HG02943 (cell line): ENCODE measurements at regions not wholly inside any gene's neighbourhood (a gene's known extent, or its start where the extent isn't known, plus 50 kb on each side); places are given as distances from the start of the nearest gene placed in this dataset.
"Not testable (repeated sequence)": the region's sequence is repeated elsewhere in the genome, so short reads cannot be mapped to it uniquely, and the experiment has no call there.

Source experiments
- ATAC-seq: cut with Tn5 transposase; IDR thresholded peaks from one replicate; pipeline ENCODE4 v1.9.1; 2021; ENCODE audit warnings: mild to moderate bottlenecking, low read depth, moderate library complexity; ENCODE audit not compliant: unreplicated experiment

GRCh38 chr10:81704596-81704995 lies 170.4 kb upstream of the NRG3 start:
- ATAC-seq: no peak

DNA sequence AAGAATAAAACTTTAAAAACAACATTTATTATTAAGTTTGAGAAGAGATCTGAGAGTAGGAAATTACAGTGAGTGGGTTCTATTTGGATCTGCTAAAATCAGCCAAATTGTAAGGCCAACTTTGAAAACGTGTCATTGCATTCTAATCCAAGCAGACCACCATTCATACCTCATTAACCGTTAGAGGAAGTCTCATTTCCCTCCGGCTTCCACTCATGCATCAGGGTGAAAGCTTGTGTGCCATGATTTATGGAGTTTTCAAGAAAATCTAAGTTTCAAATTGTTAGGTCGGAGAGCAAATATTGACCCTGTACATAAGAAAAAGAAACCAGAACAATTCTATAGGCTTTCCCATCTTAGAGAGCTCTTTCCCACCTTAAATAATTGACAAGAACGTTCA lies 166.6 kb upstream of the NRG3 start:
- ATAC-seq: no peak

- no peak for ATAC-seq
These were observed 166.1 kb upstream of the NRG3 start for GRCh38 chr10:81708929-81709328.

DNA sequence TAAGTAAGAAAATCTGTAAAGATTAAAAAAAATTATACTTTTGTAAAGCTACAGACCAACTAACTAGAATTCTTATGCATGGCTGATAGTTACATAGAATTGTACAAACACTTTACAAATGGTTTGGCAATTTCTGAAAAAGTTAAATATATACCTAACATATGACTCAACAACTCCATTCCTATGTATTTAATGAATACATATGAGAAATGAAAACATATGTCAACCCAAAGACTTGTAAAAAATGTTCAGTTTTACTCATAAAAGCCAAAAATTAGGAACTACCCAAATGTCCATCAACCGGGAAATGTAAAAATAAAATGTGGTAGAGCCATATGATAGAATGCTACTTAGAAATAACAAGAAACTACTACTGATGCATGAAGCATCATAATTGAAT lies 152.6 kb upstream of the NRG3 start:
- no peak for ATAC-seq

DNA sequence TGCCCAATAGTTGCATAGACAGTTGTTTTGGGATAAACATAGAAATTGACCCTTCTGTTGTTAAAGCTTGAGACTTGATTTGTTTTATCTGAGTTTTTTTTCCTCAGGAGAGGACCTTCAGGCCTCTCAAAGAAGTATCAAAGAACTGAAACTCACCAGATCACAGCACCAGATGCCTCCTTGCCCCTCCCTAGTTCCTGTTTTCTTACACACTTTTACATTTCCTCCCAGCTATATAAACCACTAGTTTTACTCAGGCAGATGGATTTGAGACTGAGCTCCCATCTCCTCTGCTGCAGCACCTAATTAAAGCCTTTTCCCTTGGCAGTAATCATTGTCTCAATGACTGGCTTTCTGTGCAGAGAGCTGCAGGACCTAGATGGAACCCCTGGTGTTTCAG lies 150.6 kb upstream of the NRG3 start:
- ATAC-seq: no peak

- ATAC-seq: no peak
These were observed 149.1 kb upstream of the NRG3 start for GRCh38 chr10:81725851-81726250.

- no peak for ATAC-seq
These were observed 146.3 kb upstream of the NRG3 start for GRCh38 chr10:81728692-81729091.

GRCh38 chr10:81730891-81731290 lies 144.1 kb upstream of the NRG3 start:
- no peak for ATAC-seq

GRCh38 chr10:81733542-81733941 lies 141.5 kb upstream of the NRG3 start:
- ATAC-seq: no peak

GRCh38 chr10:81735167-81735566 lies 139.8 kb upstream of the NRG3 start:
- ATAC-seq: not testable (repeated sequence)

DNA sequence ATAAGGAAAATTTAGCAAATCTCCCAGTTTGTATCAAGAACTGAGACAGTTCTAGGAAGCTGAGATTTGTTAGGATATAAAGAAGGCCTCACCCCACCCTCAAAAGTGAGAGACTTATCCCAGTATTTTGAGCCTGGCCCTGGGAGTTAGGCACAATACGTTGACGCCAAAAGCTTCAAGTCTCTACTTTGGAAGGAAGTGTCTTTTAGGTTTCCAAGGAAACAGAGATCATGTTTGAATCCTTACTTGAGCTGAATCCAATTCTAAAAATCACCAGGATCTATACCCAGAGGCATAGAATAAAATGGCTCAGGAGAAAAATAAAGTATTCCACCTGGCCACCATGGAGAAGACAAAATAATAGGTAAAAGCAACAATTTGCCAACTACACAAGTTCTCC lies 115.9 kb upstream of the NRG3 start:
- ATAC-seq: no peak

GRCh38 chr10:81784111-81784597 lies 90.8 kb upstream of the NRG3 start:
- ATAC-seq: no peak

DNA sequence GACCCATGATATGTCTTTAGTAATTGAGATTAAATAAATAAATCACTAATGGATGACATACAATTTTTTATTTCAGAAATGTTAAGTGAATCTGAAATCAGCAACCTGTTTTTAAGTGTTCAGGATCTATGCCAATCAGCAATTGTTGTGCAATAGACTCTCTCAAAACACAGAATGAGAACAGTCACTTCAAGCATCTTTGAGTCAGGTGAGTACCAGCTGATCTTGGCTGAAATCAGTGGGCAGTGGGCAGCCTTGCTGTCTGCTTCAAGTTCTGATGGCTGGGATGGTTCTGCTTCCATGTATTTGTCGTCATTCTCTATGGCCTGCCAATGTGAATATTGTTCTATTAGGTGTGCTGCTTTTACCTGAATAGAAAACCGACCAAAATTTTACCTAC lies 82.3 kb upstream of the NRG3 start:
- ATAC-seq: no peak

DNA sequence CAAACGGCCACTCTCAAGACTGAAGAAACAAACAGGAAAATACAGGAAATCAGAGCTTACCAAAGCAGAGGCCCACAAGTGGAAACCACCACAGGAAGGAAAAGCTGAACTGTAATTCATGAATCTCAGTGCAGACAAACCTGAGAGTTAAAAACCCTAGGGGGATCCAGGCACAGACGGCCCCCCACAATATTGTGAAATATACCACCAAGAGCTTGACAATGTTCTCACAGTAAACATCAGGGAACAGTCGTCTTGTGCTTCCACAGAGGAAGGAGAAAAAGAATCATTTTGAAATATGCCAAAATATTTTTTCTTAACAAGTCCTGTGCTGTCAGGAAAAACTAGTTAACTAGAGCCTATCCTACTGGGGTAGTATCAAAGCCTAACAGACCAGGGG lies 68.2 kb upstream of the NRG3 start:
- ATAC-seq: no peak

DNA sequence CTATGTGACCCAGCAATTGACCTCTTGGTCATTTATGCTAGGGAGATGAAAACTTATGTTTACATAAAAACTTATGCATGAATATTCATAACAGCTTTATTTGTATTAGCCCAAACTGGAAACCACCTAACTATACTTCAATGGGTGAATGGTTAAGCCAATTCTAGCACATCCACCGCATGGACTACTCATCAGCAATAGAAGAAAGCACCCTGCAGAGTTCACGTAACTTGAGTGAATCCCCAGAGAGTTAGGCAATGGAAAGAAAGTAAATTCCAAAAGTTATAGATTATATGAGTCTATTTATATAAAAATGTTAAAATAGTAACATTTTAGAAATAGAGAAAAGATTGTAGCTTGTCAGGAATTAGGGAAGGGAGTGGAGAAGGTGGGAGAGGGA lies 60.2 kb upstream of the NRG3 start:
- no peak for ATAC-seq

DNA sequence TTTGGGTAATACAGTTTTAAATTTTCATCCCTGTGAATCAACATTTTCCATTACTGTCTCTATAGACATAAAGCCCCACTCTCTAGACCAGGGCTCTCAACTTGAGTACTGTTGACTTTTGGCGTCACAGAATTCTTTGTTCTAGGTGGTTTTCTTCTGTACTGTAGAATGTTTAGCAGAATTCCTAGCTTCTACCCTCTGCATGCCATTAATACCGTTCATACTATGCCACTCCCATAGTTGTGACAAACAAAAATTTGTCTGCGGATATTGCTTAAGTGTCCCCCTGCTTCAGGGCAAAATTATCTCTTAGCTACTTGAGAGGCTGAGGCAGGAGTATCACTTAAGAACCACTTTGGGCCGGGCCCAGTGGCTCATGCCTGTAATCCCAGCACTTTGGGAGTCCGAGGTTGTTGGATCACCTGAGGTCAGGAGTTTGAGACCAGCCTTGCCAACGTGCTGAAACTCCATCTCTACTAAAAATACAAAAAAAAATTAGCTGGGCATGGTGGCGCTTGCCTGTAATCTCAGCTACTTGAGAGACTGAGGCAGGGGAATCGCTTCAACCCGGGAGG lies 57.3 kb upstream of the NRG3 start:
- no peak for ATAC-seq

DNA sequence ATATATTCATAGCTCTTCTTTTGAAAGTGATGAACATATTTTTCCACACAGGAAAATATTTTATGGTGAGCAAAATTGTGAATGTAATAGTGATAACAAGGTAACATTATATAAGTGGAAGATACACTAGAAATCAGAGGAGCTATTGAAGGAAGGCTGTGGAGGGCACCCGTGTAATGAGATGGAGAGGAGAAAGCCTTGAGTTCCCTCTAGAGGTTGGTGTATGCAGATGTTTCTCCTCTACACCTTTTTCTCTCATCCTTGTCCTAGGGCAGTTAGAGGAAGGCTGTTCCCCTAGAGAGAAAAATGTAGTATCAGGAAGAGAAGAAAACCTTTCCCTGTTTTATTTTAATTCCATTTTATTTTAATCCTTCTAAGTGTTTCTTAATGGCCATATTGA lies 54.6 kb upstream of the NRG3 start:
- no peak for ATAC-seq
